GM23338 (cell line): ENCODE measurements at regions not wholly inside any gene's neighbourhood (a gene's known extent, or its start where the extent isn't known, plus 50 kb on each side); places are given as distances from the start of the nearest gene placed in this dataset.

Source experiments
- CREB1 ChIP-seq: fragments of 250-450 bp; sonication (Bioruptor Pico); IDR thresholded peaks from 2 replicates; pipeline ENCODE4 v1.5.0; 2020; ENCODE audit warnings: low read depth, mild to moderate bottlenecking, moderate library complexity
- EZH2phosphoT487 ChIP-seq: fragments of 200-600 bp; sonication (generic); IDR thresholded peaks from one replicate; pipeline ENCODE4 v1.8.1; 2018; ENCODE audit warnings: antibody characterized with exemption; ENCODE audit not compliant: unreplicated experiment
- JUNB ChIP-seq: IDR thresholded peaks from one replicate; pipeline ENCODE4 v1.6.1; 2016; ENCODE audit warnings: antibody characterized with exemption; ENCODE audit not compliant: unreplicated experiment
- NANOG ChIP-seq: IDR thresholded peaks from 2 replicates; pipeline ENCODE4 v1.6.1; 2016; ENCODE audit warnings: antibody characterized with exemption, borderline replicate concordance
- POLR2AphosphoS5 ChIP-seq: IDR thresholded peaks from 2 replicates; pipeline ENCODE4 v1.6.1; 2016; ENCODE audit warnings: antibody characterized with exemption, low read depth
- STAT1 ChIP-seq: IDR thresholded peaks from one replicate; pipeline ENCODE4 v1.6.1; 2016; ENCODE audit warnings: antibody characterized with exemption; ENCODE audit not compliant: unreplicated experiment
- ZNF114 ChIP-seq: fragments of 250-450 bp; sonication (Bioruptor Pico); IDR thresholded peaks from 2 replicates; pipeline ENCODE4 v1.5.0; 2020; ENCODE audit warnings: mild to moderate bottlenecking, moderate library complexity
- TF ChIP-seq, protein P1 (sequence below): fragments of 250-450 bp; sonication (Bioruptor Pico); IDR thresholded peaks from 2 replicates; pipeline ENCODE4 v1.5.0; 2020; ENCODE audit warnings: mild to moderate bottlenecking, moderate library complexity
- TF ChIP-seq, protein P2 (sequence below), 2 experiments: fragments of 200-600 bp in 1 of 2; sonication (generic) in 1 of 2; conservative IDR thresholded peaks; 2 replicates each; pipeline versions ENCODE4 v1.5.1 to v1.6.1; 2016 to 2017; ENCODE audit warnings: antibody characterized with exemption in 2 of 2, low read depth in 2 of 2, mild to moderate bottlenecking in 2 of 2, moderate library complexity in 1 of 2
- TF ChIP-seq, protein P3 (sequence below): IDR thresholded peaks from 2 replicates; pipeline ENCODE4 v1.6.1; 2016; ENCODE audit warnings: antibody characterized with exemption

DNA sequence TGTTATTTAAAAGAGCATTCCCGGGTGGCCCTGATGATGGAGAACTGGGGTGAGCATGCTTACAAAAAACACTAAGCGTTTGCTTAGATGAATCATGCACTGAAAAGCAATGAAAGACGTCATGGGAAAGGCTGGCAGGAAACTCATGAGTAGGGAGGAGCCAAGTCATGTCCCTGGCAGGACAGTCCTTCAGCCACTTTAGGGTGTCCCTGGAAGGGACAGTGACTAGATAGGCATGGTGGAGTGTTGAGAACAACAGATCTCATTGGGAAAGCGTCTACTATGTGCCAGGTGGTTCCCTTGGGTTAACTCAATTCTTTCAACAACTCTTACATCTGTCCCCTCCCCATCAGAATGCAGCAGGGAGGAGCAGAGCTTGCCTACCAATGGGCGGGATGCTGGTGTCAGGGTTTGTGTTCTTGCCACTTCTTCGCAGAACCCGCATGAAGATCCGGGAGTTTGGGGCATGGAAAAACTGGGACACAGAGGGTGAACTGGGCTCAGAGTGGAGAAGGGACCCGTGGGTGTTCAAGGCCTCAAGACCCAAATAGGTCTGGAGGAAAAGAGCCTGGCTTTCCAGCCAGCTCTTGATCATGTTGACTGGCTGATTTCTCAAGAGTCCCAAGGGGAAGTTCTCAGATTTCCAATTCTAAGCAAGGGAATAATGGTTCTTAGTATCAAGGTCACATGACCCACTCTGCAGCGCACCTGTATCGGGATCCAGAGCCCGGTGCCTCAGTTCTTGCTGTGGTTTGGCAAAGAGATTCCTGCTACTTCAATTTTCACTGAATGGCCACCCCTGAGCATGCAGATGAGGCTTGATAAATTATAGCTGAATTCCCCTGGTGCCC, 653.9 kb upstream of the TBX3 start (continued):
- TF ChIP-seq, protein P1, sequence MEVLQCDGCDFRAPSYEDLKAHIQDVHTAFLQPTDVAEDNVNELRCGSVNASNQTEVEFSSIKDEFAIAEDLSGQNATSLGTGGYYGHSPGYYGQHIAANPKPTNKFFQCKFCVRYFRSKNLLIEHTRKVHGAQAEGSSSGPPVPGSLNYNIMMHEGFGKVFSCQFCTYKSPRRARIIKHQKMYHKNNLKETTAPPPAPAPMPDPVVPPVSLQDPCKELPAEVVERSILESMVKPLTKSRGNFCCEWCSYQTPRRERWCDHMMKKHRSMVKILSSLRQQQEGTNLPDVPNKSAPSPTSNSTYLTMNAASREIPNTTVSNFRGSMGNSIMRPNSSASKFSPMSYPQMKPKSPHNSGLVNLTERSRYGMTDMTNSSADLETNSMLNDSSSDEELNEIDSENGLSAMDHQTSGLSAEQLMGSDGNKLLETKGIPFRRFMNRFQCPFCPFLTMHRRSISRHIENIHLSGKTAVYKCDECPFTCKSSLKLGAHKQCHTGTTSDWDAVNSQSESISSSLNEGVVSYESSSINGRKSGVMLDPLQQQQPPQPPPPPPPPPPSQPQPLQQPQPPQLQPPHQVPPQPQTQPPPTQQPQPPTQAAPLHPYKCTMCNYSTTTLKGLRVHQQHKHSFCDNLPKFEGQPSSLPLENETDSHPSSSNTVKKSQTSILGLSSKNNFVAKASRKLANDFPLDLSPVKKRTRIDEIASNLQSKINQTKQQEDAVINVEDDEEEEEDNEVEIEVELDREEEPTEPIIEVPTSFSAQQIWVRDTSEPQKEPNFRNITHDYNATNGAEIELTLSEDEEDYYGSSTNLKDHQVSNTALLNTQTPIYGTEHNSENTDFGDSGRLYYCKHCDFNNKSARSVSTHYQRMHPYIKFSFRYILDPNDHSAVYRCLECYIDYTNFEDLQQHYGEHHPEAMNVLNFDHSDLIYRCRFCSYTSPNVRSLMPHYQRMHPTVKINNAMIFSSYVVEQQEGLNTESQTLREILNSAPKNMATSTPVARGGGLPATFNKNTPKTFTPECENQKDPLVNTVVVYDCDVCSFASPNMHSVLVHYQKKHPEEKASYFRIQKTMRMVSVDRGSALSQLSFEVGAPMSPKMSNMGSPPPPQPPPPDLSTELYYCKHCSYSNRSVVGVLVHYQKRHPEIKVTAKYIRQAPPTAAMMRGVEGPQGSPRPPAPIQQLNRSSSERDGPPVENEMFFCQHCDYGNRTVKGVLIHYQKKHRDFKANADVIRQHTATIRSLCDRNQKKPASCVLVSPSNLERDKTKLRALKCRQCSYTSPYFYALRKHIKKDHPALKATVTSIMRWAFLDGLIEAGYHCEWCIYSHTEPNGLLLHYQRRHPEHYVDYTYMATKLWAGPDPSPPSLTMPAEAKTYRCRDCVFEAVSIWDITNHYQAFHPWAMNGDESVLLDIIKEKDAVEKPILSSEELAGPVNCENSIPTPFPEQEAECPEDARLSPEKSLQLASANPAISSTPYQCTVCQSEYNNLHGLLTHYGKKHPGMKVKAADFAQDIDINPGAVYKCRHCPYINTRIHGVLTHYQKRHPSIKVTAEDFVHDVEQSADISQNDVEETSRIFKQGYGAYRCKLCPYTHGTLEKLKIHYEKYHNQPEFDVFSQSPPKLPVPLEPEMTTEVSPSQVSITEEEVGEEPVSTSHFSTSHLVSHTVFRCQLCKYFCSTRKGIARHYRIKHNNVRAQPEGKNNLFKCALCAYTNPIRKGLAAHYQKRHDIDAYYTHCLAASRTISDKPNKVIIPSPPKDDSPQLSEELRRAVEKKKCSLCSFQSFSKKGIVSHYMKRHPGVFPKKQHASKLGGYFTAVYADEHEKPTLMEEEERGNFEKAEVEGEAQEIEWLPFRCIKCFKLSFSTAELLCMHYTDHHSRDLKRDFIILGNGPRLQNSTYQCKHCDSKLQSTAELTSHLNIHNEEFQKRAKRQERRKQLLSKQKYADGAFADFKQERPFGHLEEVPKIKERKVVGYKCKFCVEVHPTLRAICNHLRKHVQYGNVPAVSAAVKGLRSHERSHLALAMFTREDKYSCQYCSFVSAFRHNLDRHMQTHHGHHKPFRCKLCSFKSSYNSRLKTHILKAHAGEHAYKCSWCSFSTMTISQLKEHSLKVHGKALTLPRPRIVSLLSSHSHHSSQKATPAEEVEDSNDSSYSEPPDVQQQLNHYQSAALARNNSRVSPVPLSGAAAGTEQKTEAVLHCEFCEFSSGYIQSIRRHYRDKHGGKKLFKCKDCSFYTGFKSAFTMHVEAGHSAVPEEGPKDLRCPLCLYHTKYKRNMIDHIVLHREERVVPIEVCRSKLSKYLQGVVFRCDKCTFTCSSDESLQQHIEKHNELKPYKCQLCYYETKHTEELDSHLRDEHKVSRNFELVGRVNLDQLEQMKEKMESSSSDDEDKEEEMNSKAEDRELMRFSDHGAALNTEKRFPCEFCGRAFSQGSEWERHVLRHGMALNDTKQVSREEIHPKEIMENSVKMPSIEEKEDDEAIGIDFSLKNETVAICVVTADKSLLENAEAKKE (CRISPR knock-in tag) = no peak
- TF ChIP-seq ZNF114 (no peak), STAT1 (no peak), EZH2phosphoT487 (no peak), POLR2AphosphoS5 (no peak), JUNB (no peak), CREB1 (no peak), NANOG (no peak)
- TF ChIP-seq, protein P2, sequence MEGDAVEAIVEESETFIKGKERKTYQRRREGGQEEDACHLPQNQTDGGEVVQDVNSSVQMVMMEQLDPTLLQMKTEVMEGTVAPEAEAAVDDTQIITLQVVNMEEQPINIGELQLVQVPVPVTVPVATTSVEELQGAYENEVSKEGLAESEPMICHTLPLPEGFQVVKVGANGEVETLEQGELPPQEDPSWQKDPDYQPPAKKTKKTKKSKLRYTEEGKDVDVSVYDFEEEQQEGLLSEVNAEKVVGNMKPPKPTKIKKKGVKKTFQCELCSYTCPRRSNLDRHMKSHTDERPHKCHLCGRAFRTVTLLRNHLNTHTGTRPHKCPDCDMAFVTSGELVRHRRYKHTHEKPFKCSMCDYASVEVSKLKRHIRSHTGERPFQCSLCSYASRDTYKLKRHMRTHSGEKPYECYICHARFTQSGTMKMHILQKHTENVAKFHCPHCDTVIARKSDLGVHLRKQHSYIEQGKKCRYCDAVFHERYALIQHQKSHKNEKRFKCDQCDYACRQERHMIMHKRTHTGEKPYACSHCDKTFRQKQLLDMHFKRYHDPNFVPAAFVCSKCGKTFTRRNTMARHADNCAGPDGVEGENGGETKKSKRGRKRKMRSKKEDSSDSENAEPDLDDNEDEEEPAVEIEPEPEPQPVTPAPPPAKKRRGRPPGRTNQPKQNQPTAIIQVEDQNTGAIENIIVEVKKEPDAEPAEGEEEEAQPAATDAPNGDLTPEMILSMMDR (conservative IDR thresholded peaks at IDR 0.05; ENCODE audit: low read depth in 2 of 2) = no peak
- TF ChIP-seq, protein P3, sequence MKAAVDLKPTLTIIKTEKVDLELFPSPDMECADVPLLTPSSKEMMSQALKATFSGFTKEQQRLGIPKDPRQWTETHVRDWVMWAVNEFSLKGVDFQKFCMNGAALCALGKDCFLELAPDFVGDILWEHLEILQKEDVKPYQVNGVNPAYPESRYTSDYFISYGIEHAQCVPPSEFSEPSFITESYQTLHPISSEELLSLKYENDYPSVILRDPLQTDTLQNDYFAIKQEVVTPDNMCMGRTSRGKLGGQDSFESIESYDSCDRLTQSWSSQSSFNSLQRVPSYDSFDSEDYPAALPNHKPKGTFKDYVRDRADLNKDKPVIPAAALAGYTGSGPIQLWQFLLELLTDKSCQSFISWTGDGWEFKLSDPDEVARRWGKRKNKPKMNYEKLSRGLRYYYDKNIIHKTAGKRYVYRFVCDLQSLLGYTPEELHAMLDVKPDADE = no peak
